Thyroid gland (tissue), 4 donors: ENCODE measurements at regions not wholly inside any gene's neighbourhood (a gene's known extent, or its start where the extent isn't known, plus 50 kb on each side); places are given as distances from the start of the nearest gene placed in this dataset.

Experiments used
- DNase-seq, 2 donors: peaks; one replicate each; pipeline ENCODE4 v3.0.0-alpha.2; 2019
- H3K27ac ChIP-seq, 3 donors: fragments of 200-600 bp; sonication (generic); 1 replicate in 2 of 3; 2 replicates in 1 of 3; pipeline ENCODE4 v1.5.1; 2016 to 2019; ENCODE audit warnings: mild to moderate bottlenecking in 1 of 3, moderate library complexity in 1 of 3
- H3K27me3 ChIP-seq: fragments of 200-600 bp; sonication (generic); one replicate; pipeline ENCODE4 v1.5.1; 2019
- H3K36me3 ChIP-seq, 2 donors: fragments of 200-600 bp; sonication (generic); one replicate each; pipeline ENCODE4 v1.5.1; 2016 to 2019
- H3K4me1 ChIP-seq, 2 donors: fragments of 200-600 bp; sonication (generic); one replicate each; pipeline ENCODE4 v1.5.1; 2017 to 2019
- H3K4me3 ChIP-seq, 3 donors: fragments of 200-600 bp; sonication (generic); replicated peaks in 1 of 3; 1 replicate in 2 of 3; 2 replicates in 1 of 3; pipeline ENCODE4 v1.5.1; 2016; ENCODE audit warnings: mild to moderate bottlenecking in 1 of 3
- H3K9me3 ChIP-seq: fragments of 200-600 bp; sonication (generic); one replicate; pipeline ENCODE4 v1.5.1; 2017
- CTCF ChIP-seq, 6 experiments: fragments of 200-600 bp in 3 of 6; fragments of 450-650 bp in 3 of 6; sonication (generic) in 3 of 6; IDR thresholded peaks; one replicate each; pipeline ENCODE4 v1.5.1; 2016 to 2019; ENCODE audit warnings: antibody characterized with exemption in 6 of 6, mild to moderate bottlenecking in 2 of 6, inconsistent platforms in 1 of 6, moderate library complexity in 1 of 6
- POLR2A ChIP-seq, 2 donors: fragments of 450-650 bp; IDR thresholded peaks; one replicate each; pipeline ENCODE4 v1.6.1; 2017; ENCODE audit warnings: antibody characterized with exemption in 2 of 2, mild to moderate bottlenecking in 2 of 2, moderate library complexity in 1 of 2
- WGBS, 2 donors: methylation state at CpG; one replicate each; pipeline ENCODE4 v1.1.5; 2017; 5-methylcytosine and 5-hydroxymethylcytosine counted together
- intact Hi-C: fragments of 100-400 bp; cut with DNase I; formaldehyde crosslinking; loops from one replicate; pipeline ENCODE4 v1.15.1; 2023

- 54 to 73% methylated on average over 2 of the region's 2 CpGs for WGBS, 2 donors
- H3K9me3 ChIP-seq, result no peaks in the 10 kb centered on the region
- no peak overlapping the region for H3K27ac ChIP-seq
- H3K36me3 ChIP-seq, result no peaks in the 10 kb centered on the region
- TF ChIP-seq CTCF (IDR thresholded peaks at IDR 0.05) (no peak), POLR2A (IDR thresholded peaks at IDR 0.05) (no peak)
- H3K4me3 ChIP-seq, result no peak overlapping the region
- H3K4me1 ChIP-seq, result no peaks in the 10 kb centered on the region
- no peaks in the 10 kb centered on the region for H3K27me3 ChIP-seq
- intact Hi-C loops, result no loop called here
- DNase-seq, result no peak
These were observed 566.0 kb downstream of the AJAP1 start for GRCh38 chr1:5220421-5220820.

GRCh38 chr1:5200006-5200405 lies 545.6 kb downstream of the AJAP1 start:
- no peak for TF ChIP-seq CTCF (IDR thresholded peaks at IDR 0.05)
- TF ChIP-seq POLR2A (IDR thresholded peaks at IDR 0.05), result no peak
- WGBS, 2 donors, result 71 to 79% methylated on average over 3 of the region's 3 CpGs
- H3K4me3 ChIP-seq, result no peak overlapping the region
- no peaks in the 10 kb centered on the region for H3K4me1 ChIP-seq
- no peaks in the 10 kb centered on the region for H3K9me3 ChIP-seq
- no peak overlapping the region for H3K27ac ChIP-seq
- intact Hi-C loops, result no loop called here
- H3K27me3 ChIP-seq, result no peaks in the 10 kb centered on the region
- DNase-seq, result no peak
- no peaks in the 10 kb centered on the region for H3K36me3 ChIP-seq

- Histone ChIP-seq H3K4me3 (no peak overlapping the region), H3K27me3 (no peaks in the 10 kb centered on the region), H3K4me1 (no peaks in the 10 kb centered on the region), H3K27ac (no peak overlapping the region), H3K36me3 (no peaks in the 10 kb centered on the region), H3K9me3 (no peaks in the 10 kb centered on the region)
- intact Hi-C loops, result no loop called here
- no peak for DNase-seq
- TF ChIP-seq CTCF (IDR thresholded peaks at IDR 0.05) (no peak), POLR2A (IDR thresholded peaks at IDR 0.05) (no peak)
- 56 to 64% methylated on average over 5 of the region's 5 CpGs for WGBS, 2 donors
These were observed 543.9 kb downstream of the AJAP1 start for GRCh38 chr1:5198328-5198727.

GRCh38 chr1:5191470-5191869 lies 537.1 kb downstream of the AJAP1 start:
- intact Hi-C loops, result no loop called here

GRCh38 chr1:5189384-5189783 lies 535.0 kb downstream of the AJAP1 start:
- Histone ChIP-seq H3K4me3 (no peak overlapping the region), H3K27ac (no peak overlapping the region), H3K9me3 (no peaks in the 10 kb centered on the region), H3K4me1 (no peaks in the 10 kb centered on the region), H3K27me3 (no peaks in the 10 kb centered on the region), H3K36me3 (no peaks in the 10 kb centered on the region)
- TF ChIP-seq POLR2A (IDR thresholded peaks at IDR 0.05) (no peak), CTCF (IDR thresholded peaks at IDR 0.05) (no peak)
- WGBS, 2 donors, result 67 to 68% methylated on average over 4 of the region's 4 CpGs
- intact Hi-C loops, result no loop called here
- peak; percentile 1 to 4 for DNase-seq

More at GRCh38 chr1:5191470-5191869, 537.1 kb downstream of the AJAP1 start:
- no peaks in the 10 kb centered on the region for H3K9me3 ChIP-seq
- no peaks in the 10 kb centered on the region for H3K27me3 ChIP-seq
- DNase-seq, result no peak
- H3K36me3 ChIP-seq, result no peaks in the 10 kb centered on the region
- H3K4me3 ChIP-seq, result no peak overlapping the region
- TF ChIP-seq CTCF (IDR thresholded peaks at IDR 0.05), result no peak
- TF ChIP-seq POLR2A (IDR thresholded peaks at IDR 0.05), result no peak
- no peak overlapping the region for H3K27ac ChIP-seq
- 78 to 79% methylated on average over 6 of the region's 6 CpGs for WGBS, 2 donors
- no peaks in the 10 kb centered on the region for H3K4me1 ChIP-seq
